ENCODE measurements at regions not wholly inside any gene's neighbourhood (a gene's known extent, or its start where the extent isn't known, plus 50 kb on each side); places are given as distances from the start of the nearest gene placed in this dataset.

- Histone ChIP-seq H3K36me3 (no peaks in the 10 kb centered on the region), H3K27me3 (no peaks in the 10 kb centered on the region), H3K9me3 (no peaks in the 10 kb centered on the region), H3K27ac (no peak overlapping the region), H3K4me1 (no peaks in the 10 kb centered on the region), H3K4me3 (no peak overlapping the region)
- no peak for DNase-seq (ENCODE audit: low spot score)
- TF ChIP-seq CTCF (IDR thresholded peaks at IDR 0.05): no peak
Measured at GRCh38 chr13:80486402-80486801, 145.5 kb upstream of the SPRY2 start.

- no peaks in the 10 kb centered on the region for H3K9me3 ChIP-seq
- no peak overlapping the region for H3K27ac ChIP-seq
- H3K4me3 ChIP-seq: no peak overlapping the region
- DNase-seq (ENCODE audit: low spot score): no peak
- no peaks in the 10 kb centered on the region for H3K36me3 ChIP-seq
- H3K4me1 ChIP-seq: no peaks in the 10 kb centered on the region
- no peak for TF ChIP-seq CTCF (IDR thresholded peaks at IDR 0.05)
- no peaks in the 10 kb centered on the region for H3K27me3 ChIP-seq
Measured at GRCh38 chr13:80483157-80483556, 142.2 kb upstream of the SPRY2 start.

GRCh38 chr13:80481588-80481987 lies 140.7 kb upstream of the SPRY2 start:
- Histone ChIP-seq H3K9me3 (no peaks in the 10 kb centered on the region), H3K4me1 (peaks cover 0 to 13% of the 10 kb centered on the region in 2 donors), H3K27me3 (no peaks in the 10 kb centered on the region), H3K27ac (no peak overlapping the region), H3K36me3 (no peaks in the 10 kb centered on the region), H3K4me3 (no peak overlapping the region)
- no peak for TF ChIP-seq CTCF (IDR thresholded peaks at IDR 0.05)
- DNase-seq (ENCODE audit: low spot score): no peak

- no peak for DNase-seq (ENCODE audit: low spot score)
- H3K4me3 ChIP-seq: no peak overlapping the region
- peak overlapping the region; percentile 20 to 58 for H3K27ac ChIP-seq
- no peaks in the 10 kb centered on the region for H3K9me3 ChIP-seq
- H3K4me1 ChIP-seq: peaks cover 0 to 13% of the 10 kb centered on the region in 2 donors
- H3K27me3 ChIP-seq: no peaks in the 10 kb centered on the region
- no peak for TF ChIP-seq CTCF (IDR thresholded peaks at IDR 0.05)
- no peaks in the 10 kb centered on the region for H3K36me3 ChIP-seq
Measured at GRCh38 chr13:80477661-80478443, 136.9 kb upstream of the SPRY2 start.

GRCh38 chr13:80476953-80477352 lies 136.0 kb upstream of the SPRY2 start:
- no peak for DNase-seq (ENCODE audit: low spot score)
- Histone ChIP-seq H3K27ac (no peak overlapping the region), H3K9me3 (no peaks in the 10 kb centered on the region), H3K4me3 (no peak overlapping the region), H3K36me3 (no peaks in the 10 kb centered on the region), H3K27me3 (no peaks in the 10 kb centered on the region), H3K4me1 (peaks cover 0 to 13% of the 10 kb centered on the region in 2 donors)
- TF ChIP-seq CTCF (IDR thresholded peaks at IDR 0.05): no peak

- peaks cover 0 to 20% of the 10 kb centered on the region in 2 donors for H3K4me1 ChIP-seq
- DNase-seq (ENCODE audit: low spot score): no peak
- no peak overlapping the region for H3K4me3 ChIP-seq
- TF ChIP-seq CTCF (IDR thresholded peaks at IDR 0.05): no peak
- no peaks in the 10 kb centered on the region for H3K36me3 ChIP-seq
- no peak overlapping the region for H3K27ac ChIP-seq
- no peaks in the 10 kb centered on the region for H3K9me3 ChIP-seq
- H3K27me3 ChIP-seq: no peaks in the 10 kb centered on the region
Measured at GRCh38 chr13:80475718-80476117, 134.8 kb upstream of the SPRY2 start.
